GM18502 (cell line): ENCODE measurements at regions not wholly inside any gene's neighbourhood (a gene's known extent, or its start where the extent isn't known, plus 50 kb on each side); places are given as distances from the start of the nearest gene placed in this dataset.

Experiments
- ATAC-seq: cut with Tn5 transposase; IDR thresholded peaks from one replicate; pipeline ENCODE4 v1.9.1; 2021; ENCODE audit warnings: mild to moderate bottlenecking; ENCODE audit not compliant: unreplicated experiment, poor library complexity

DNA sequence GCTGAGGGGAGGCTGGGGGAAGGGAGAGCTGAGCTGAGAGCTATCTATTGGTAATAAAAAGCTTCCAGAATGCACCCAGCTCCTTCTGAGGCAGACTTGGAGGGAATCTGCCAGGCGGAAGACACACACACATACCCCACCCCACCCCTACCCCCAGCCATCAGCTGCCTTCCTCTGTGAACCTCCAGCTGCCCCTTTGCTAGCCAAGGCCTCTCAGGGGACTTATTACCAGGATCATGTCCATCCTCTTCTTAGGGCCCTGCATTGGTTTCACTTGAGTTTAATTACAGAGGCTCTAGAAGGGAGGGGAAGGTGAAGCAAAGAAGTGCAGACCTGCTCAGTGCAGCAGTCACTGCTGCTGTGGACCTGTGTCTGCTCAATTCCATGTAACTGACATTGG, 156.4 kb downstream of the OMA1 start:
- no peak for ATAC-seq

DNA sequence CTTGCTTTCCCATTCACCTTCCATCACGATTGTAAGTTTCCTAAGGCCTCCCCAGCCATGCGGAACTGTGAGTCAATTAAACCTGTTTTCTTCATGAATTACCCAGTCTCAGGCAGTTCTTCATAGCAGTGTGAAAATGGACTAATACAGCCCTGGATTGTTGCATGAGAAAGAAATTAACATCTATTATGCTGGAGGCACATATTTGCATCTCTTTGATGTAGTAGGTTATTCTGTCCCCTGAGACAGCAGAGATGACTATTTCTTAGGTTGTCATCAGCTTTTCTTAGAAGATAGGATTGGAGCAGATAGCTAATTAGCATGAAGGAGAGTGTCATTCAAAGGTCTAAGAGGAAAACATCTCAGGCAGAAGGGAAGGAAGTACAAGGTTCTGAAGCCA, 166.2 kb downstream of the OMA1 start:
- no peak for ATAC-seq

DNA sequence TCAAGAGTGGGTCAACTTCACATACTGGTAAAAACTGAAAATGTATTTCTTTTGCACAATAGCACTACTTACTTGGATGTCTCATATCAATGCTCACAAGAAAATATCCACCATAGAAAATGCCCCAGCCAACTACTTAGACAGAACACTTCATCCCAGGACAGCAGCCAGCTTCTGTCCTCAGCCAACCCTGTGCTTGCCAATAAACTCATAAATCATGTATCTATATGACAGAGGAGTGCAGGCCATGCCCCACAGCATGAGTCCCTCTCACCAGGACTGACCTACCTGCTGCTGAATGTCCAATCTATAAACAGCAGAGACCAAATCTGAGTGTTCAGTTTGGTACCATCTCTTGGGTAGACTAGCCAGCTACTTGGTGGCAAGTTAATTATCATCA, 179.3 kb downstream of the OMA1 start:
- no peak for ATAC-seq

- ATAC-seq = no peak
These were observed 181.2 kb downstream of the OMA1 start for GRCh38 chr1:58365328-58365727.

GRCh38 chr1:58363585-58363984, 182.9 kb downstream of the OMA1 start:
- ATAC-seq = no peak

- no peak for ATAC-seq
These were observed 185.4 kb downstream of the OMA1 start for GRCh38 chr1:58361134-58361533.

DNA sequence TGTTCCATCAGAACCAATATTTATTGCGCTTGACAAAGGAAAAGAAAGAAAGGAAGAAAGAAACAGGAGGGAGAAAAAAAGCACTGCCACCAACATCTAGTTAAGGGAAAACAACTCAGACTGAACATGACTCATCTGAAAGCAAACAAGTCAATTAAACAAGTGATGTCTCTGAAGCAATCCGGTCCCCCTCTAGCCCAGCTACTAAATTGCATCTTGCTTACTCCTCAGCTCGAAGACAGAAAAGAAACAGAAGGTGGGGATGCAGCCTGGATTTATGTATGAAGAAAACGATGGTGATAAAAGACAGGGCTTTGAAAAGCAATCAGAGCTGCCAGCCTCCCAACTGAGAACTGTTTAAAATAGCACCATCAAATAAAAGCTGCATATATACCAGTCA, 188.2 kb downstream of the OMA1 start:
- no peak for ATAC-seq

DNA sequence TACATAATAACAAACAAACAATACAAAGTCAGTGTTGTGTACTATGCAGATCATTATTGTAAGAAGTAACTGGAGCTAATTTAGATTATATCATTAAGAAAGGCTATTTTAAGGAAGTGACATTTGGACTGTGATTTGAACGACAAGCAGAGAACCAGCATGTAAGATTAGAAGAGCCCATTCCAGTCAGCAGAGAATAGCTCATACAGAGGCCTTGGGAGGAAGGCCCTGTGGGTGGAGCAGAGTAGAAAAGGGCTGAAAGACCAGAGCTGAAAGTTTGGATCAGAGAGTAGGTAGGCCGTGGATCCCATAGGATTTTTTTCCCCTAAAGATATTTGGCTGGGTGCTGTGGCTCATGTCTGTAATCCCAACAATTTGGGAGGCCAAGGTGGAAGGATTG, 190.1 kb downstream of the OMA1 start:
- no peak for ATAC-seq

DNA sequence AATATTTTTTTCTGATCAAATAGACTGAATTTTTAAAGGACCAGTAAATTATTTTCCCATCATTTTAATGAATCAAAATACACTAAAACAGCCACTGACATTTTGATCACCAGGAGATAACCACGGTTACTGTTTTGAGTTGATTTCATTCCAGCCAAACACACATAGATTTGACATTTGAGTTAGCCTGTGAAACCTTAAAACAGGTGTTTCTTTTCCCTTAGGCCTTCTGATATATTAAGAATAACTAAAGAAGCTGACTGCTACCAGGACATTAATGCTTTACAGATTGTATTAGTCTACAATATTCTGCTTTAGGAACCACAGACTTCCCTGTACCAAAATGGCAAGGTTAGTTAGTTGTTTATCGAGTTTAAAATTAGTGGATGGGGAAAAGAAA, 193.4 kb downstream of the OMA1 start:
- no peak for ATAC-seq

GRCh38 chr1:58352476-58353092, 193.9 kb downstream of the OMA1 start:
- ATAC-seq = no peak

- no peak for ATAC-seq
These were observed 200.5 kb downstream of the OMA1 start for GRCh38 chr1:58346036-58346355.

DNA sequence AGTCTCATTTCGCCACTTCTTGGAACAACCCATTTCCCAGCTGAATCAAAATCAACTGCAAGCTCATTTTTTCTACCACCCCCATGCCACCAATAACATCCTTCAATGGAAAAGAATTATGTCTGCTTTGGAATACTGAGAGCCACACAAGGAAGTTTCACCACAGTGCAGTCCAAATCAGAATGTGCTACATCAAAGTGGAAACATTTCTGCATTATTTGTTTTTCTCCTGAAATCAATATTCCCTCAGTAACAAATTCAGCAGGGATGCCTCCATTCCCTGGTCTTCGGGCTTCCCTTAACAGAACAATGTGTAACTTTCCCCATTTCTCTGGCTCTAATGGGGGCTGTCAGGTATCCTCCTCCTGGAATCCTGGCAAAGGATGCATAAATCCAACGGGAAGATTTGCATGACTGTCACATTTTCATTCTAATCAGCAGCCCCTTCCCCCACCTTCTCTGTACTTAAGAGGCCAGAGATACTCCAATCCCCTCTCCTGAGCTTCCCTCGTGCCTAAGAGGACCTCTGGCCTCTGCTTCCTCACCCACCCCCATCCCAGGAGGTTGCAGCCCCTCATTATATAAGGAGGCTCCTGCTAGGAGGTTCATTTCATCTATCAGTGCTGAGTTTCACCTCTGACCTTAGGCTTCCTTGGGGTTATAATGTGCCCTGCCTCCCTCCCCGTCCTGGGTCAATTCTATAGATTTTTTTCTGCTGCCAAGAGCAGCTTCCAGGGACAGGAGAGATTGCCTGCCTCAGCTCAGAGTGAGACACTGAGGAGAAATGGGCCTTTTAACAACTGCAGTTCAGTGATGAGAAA, 201.1 kb downstream of the OMA1 start:
- no peak for ATAC-seq

- no peak for ATAC-seq
These were observed 206.3 kb downstream of the OMA1 start for GRCh38 chr1:58340185-58340584.

DNA sequence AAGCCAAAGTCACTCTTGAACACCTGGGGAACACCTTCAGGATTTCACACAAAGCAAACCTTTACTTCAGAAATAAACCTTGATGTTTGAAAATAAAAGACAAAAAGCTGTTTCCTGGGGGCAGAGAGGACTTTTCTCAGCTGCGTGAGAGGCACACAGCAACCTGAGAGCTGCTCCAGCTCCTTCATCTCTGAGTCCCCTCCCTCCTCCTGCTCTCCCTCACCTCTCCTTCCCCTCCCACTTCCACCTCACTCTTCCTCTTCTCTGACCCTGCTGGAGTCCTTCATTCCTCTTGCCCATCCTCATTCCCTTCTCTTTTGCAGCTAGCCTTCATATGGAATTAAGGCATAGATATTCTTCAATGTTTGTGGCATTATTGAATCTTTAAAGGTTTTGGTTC, 208.4 kb downstream of the OMA1 start:
- ATAC-seq = no peak

DNA sequence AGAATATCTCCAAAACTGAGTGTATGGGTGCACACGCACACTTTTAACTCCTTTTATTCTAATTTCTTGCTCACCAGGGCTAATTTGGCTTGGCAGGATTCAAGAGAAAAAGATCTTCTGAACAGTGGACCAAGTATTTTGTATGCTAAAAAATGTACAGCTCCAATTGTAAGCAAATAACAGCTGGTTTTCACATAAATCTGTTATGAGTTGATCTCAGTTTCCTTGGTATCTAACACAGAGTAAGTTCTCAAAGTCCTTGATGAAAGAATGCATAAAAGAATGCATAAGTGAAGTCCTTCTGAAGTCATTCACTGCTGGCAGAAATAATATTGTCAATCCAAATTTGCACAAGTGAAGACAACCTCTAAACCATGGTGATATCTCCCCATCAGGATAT, 213.0 kb downstream of the OMA1 start:
- no peak for ATAC-seq

GRCh38 chr1:58331156-58331555, 215.4 kb downstream of the OMA1 start:
- no peak for ATAC-seq

- ATAC-seq = no peak
These were observed 220.7 kb downstream of the OMA1 start for GRCh38 chr1:58325866-58326265.

DNA sequence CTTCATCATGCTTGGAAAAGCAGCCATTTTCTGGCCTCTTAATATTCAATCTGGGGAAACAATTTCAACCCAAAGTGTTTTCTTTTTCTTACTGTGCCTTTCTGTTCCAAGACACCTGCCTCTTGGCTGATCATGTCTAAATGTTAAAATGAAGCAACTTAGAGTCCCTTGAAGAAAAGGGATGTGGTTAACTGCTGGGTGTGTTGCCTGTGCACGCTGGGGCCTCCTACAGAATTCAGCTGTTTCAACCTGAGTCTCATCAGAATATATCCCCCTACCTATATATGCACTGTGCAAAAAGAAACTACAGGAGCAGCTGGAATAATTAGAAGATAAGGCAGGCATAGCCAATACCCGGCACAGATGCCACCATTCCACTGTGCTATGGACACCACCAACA, 222.0 kb downstream of the OMA1 start:
- no peak for ATAC-seq

GRCh38 chr1:58318157-58319005, 228.1 kb downstream of the OMA1 start:
- ATAC-seq = no peak

GRCh38 chr1:58317694-58318093, 228.8 kb downstream of the OMA1 start:
- ATAC-seq = no peak

GRCh38 chr1:58317086-58317485, 229.4 kb downstream of the OMA1 start:
- ATAC-seq = no peak
